Neural crest cell (in vitro differentiated cells): ENCODE measurements at regions not wholly inside any gene's neighbourhood (a gene's known extent, or its start where the extent isn't known, plus 50 kb on each side); places are given as distances from the start of the nearest gene placed in this dataset.

Experiments used
- DNase-seq: peaks from one replicate; pipeline ENCODE4 v3.0.0; 2021; ENCODE audit warnings: low read depth, mixed read lengths, low spot score
- H3K27ac Mint-ChIP-seq: one replicate; pipeline ENCODE4 v1.8.0; 2021; ENCODE audit warnings: mild to moderate bottlenecking, mixed read lengths; ENCODE audit not compliant: unreplicated experiment
- H3K27me3 Mint-ChIP-seq: 2 replicates; pipeline ENCODE4 v1.8.0; 2021; ENCODE audit warnings: low read depth, mild to moderate bottlenecking, mixed read lengths
- H3K36me3 Mint-ChIP-seq: 2 replicates; pipeline ENCODE4 v1.8.0; 2021; ENCODE audit warnings: low read depth, mild to moderate bottlenecking, mixed read lengths
- H3K4me1 Mint-ChIP-seq: 2 replicates; pipeline ENCODE4 v1.8.0; 2021; ENCODE audit warnings: mixed read lengths
- H3K4me3 Mint-ChIP-seq: one replicate; pipeline ENCODE4 v1.8.0; 2021; ENCODE audit warnings: mild to moderate bottlenecking, mixed read lengths
- H3K9me3 Mint-ChIP-seq: 2 replicates; pipeline ENCODE4 v1.8.0; 2021; ENCODE audit warnings: mixed read lengths
- CTCF ChIP-seq: fragments of 200-600 bp; sonication (generic); conservative IDR thresholded peaks from 2 replicates; pipeline ENCODE4 v1.5.0; 2021; ENCODE audit warnings: antibody characterized with exemption, mild to moderate bottlenecking

DNA sequence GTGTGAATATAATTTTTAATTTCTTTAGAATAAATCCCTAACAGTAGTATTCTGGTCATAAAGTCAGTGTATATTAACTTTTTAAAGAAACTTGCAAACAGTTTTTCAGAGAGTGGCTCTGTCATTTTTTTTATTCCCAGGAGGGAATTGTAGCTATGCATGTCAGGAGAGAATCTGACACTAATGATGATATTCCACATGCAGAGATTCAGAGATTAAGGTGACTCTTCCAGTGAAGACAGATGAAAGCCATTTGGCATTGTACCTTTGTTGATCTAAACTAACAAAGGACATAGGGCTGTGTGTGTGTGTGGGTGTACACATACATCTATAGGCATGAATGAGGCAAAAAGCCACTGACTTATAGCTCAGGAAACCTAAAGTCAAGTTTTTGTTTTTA, 99.9 kb downstream of the TNFSF13B start:
- no peak for DNase-seq
- no peaks in the 10 kb centered on the region for H3K36me3 Mint-ChIP-seq
- H3K4me3 Mint-ChIP-seq: no peak overlapping the region
- no peaks in the 10 kb centered on the region for H3K27me3 Mint-ChIP-seq
- no peaks in the 10 kb centered on the region for H3K4me1 Mint-ChIP-seq
- H3K27ac Mint-ChIP-seq: no peak overlapping the region
- no peak for TF ChIP-seq CTCF
- H3K9me3 Mint-ChIP-seq: peaks cover 9% of the 10 kb centered on the region

DNA sequence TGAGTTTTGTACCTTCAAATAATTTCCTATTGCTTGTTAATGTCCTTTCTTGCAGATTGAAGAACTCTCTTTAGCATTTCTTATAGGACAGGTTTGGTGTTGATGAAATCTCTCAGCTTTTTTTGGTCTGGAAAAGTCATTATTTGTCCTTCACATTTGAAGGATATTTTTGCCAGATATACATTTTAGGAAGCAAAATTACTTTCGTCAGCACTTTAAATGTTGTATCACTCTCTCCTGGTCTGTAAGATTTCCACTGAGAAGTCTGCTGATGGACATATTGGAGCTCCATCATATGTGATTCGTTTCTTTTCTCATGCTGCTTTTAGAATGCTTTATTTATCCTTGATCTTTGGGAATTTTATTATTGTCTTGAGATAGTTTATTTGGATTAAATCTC, 105.5 kb downstream of the TNFSF13B start:
- H3K4me3 Mint-ChIP-seq: no peak overlapping the region
- no peak overlapping the region for H3K27ac Mint-ChIP-seq
- no peaks in the 10 kb centered on the region for H3K4me1 Mint-ChIP-seq
- peaks cover 6% of the 10 kb centered on the region for H3K36me3 Mint-ChIP-seq
- TF ChIP-seq CTCF: no peak
- H3K27me3 Mint-ChIP-seq: no peaks in the 10 kb centered on the region
- peaks cover 17% of the 10 kb centered on the region for H3K9me3 Mint-ChIP-seq
- DNase-seq: no peak

DNA sequence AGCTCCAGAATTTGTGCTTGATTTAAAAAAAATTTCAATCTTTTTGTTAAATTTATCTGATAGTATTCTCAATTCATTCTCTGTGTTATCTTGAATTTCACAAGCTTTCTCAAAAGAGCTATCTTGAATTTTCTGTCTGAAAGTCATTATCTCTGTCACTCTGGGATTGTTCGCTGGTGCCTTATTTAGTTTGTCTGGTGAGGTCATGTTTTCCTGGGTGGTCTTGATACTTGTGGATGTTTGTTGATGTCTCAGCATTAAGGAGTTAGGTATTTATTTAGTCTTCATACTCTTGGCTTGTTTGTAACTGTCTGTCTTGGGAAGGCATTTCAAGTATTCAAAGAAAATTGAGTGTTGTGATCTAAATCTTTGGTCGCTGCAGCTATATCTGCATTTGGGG, 106.3 kb downstream of the TNFSF13B start:
- H3K4me1 Mint-ChIP-seq: no peaks in the 10 kb centered on the region
- H3K27ac Mint-ChIP-seq: no peak overlapping the region
- no peak overlapping the region for H3K4me3 Mint-ChIP-seq
- no peaks in the 10 kb centered on the region for H3K27me3 Mint-ChIP-seq
- no peak for DNase-seq
- peaks cover 6% of the 10 kb centered on the region for H3K36me3 Mint-ChIP-seq
- TF ChIP-seq CTCF: no peak
- peaks cover 16% of the 10 kb centered on the region for H3K9me3 Mint-ChIP-seq

DNA sequence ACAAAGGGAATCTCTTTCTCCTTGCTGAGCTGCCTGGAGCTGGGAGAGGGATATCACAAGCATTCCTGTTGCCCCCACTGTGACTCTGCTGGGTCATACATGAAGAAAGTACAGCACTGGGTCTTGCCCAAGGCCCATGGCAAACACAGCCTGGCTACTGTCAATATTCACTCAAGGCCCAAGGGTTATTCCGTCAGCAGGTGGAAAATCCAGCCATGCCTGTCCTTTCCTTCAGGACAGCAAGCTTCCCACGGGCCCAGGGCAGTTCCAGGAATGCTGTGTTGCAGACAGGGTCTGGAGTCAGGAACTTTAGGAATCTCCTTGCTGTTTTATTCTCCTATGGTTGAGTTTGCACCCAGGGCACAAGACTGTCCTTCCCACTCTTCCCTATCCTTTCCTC, 106.8 kb downstream of the TNFSF13B start:
- Mint-ChIP-seq H3K4me1 (no peaks in the 10 kb centered on the region), H3K9me3 (peaks cover 13% of the 10 kb centered on the region), H3K27ac (no peak overlapping the region), H3K4me3 (no peak overlapping the region), H3K36me3 (peaks cover 6% of the 10 kb centered on the region), H3K27me3 (no peaks in the 10 kb centered on the region)
- TF ChIP-seq CTCF: no peak
- no peak for DNase-seq

GRCh38 chr13:108377646-108378206, 108.2 kb downstream of the TNFSF13B start:
- no peak overlapping the region for H3K4me3 Mint-ChIP-seq

More at GRCh38 chr13:108377646-108378206, 108.2 kb downstream of the TNFSF13B start:
- peaks cover 6% of the 10 kb centered on the region for H3K36me3 Mint-ChIP-seq
- DNase-seq: no peak
- H3K27me3 Mint-ChIP-seq: no peaks in the 10 kb centered on the region
- no peak for TF ChIP-seq CTCF
- no peak overlapping the region for H3K27ac Mint-ChIP-seq
- no peaks in the 10 kb centered on the region for H3K4me1 Mint-ChIP-seq
- peaks cover 11% of the 10 kb centered on the region for H3K9me3 Mint-ChIP-seq
